Astrocyte (in vitro differentiated cells and primary cell): ENCODE measurements at regions not wholly inside any gene's neighbourhood (a gene's known extent, or its start where the extent isn't known, plus 50 kb on each side); places are given as distances from the start of the nearest gene placed in this dataset.
"Not testable (repeated sequence)": the region's sequence is repeated elsewhere in the genome, so short reads cannot be mapped to it uniquely, and the experiment has no call there.

ENCODE experiments used
- DNase-seq: peaks from one replicate; pipeline ENCODE4 v3.0.0-alpha.2; 2010; ENCODE audit warnings: low read depth
- FAIRE-seq: peaks from 2 replicates; lab custom pipeline; 2011; peaks lifted over from hg19 to GRCh38; lab: Jason Lieb, UNC
- H2AFZ ChIP-seq: 2 replicates; pipeline ENCODE4 v1.6.0; 2012; ENCODE audit warnings: low read depth, low read length, inconsistent platforms
- H3K27ac ChIP-seq: 2 replicates; pipeline ENCODE4 v1.5.1; 2011; ENCODE audit warnings: low read depth, low read length, inconsistent platforms
- H3K27me3 ChIP-seq: 2 replicates; pipeline ENCODE4 v1.6.0; 2011; ENCODE audit warnings: low read length, inconsistent platforms; ENCODE audit not compliant: insufficient read depth
- H3K36me3 ChIP-seq: 2 replicates; pipeline ENCODE4 v1.5.1; 2011; ENCODE audit warnings: low read length, inconsistent platforms; ENCODE audit not compliant: insufficient read depth
- H3K4me1 ChIP-seq: 2 replicates; pipeline ENCODE4 v1.5.1; 2011; ENCODE audit warnings: low read length, inconsistent platforms; ENCODE audit not compliant: insufficient read depth
- H3K4me2 ChIP-seq: 2 replicates; pipeline ENCODE4 v1.6.0; 2012; ENCODE audit warnings: low read length, inconsistent platforms
- H3K4me3 ChIP-seq: 2 replicates; pipeline ENCODE4 v1.5.1; 2011; ENCODE audit warnings: low read depth, mild to moderate bottlenecking, low read length, inconsistent platforms; ENCODE audit not compliant: insufficient read depth
- H3K79me2 ChIP-seq: 2 replicates; pipeline ENCODE4 v1.6.0; 2012; ENCODE audit warnings: mild to moderate bottlenecking, low read length, inconsistent platforms; ENCODE audit not compliant: insufficient read depth
- H3K9ac ChIP-seq: 2 replicates; pipeline ENCODE4 v1.6.0; 2012; ENCODE audit warnings: mild to moderate bottlenecking, low read length, inconsistent platforms
- H3K9me3 ChIP-seq: 2 replicates; pipeline ENCODE4 v1.5.1; 2012; ENCODE audit warnings: low read depth, mild to moderate bottlenecking, low read length, inconsistent platforms; ENCODE audit not compliant: insufficient read depth
- H4K20me1 ChIP-seq: 2 replicates; pipeline ENCODE4 v1.6.0; 2012; ENCODE audit warnings: low read length, inconsistent platforms; ENCODE audit not compliant: insufficient read depth
- H3K27ac Mint-ChIP-seq: one replicate; pipeline ENCODE4 v1.8.0; 2021; ENCODE audit warnings: mild to moderate bottlenecking, mixed read lengths; ENCODE audit not compliant: unreplicated experiment
- H3K27me3 Mint-ChIP-seq: one replicate; pipeline ENCODE4 v1.8.0; 2021; ENCODE audit warnings: low read depth, mixed read lengths; ENCODE audit not compliant: unreplicated experiment
- H3K36me3 Mint-ChIP-seq: one replicate; pipeline ENCODE4 v1.8.0; 2021; ENCODE audit warnings: low read depth, mixed read lengths; ENCODE audit not compliant: unreplicated experiment
- H3K4me1 Mint-ChIP-seq: one replicate; pipeline ENCODE4 v1.8.0; 2021; ENCODE audit warnings: low read depth, mixed read lengths; ENCODE audit not compliant: unreplicated experiment
- H3K4me3 Mint-ChIP-seq: one replicate; pipeline ENCODE4 v1.8.0; 2021; ENCODE audit warnings: mild to moderate bottlenecking, moderate library complexity, mixed read lengths; ENCODE audit not compliant: unreplicated experiment
- H3K9me3 Mint-ChIP-seq: one replicate; pipeline ENCODE4 v1.8.0; 2021; ENCODE audit warnings: mild to moderate bottlenecking, mixed read lengths; ENCODE audit not compliant: unreplicated experiment
- CTCF ChIP-seq: IDR thresholded peaks from 2 replicates; pipeline ENCODE4 v1.5.1; 2011; ENCODE audit warnings: low read depth, mild to moderate bottlenecking, inconsistent platforms, low read length, moderate library complexity; ENCODE audit not compliant: insufficient read depth
- EZH2 ChIP-seq: IDR thresholded peaks from 2 replicates; pipeline ENCODE4 v1.6.1; 2012; ENCODE audit warnings: mild to moderate bottlenecking, low read length, inconsistent platforms; ENCODE audit not compliant: insufficient read depth

DNA sequence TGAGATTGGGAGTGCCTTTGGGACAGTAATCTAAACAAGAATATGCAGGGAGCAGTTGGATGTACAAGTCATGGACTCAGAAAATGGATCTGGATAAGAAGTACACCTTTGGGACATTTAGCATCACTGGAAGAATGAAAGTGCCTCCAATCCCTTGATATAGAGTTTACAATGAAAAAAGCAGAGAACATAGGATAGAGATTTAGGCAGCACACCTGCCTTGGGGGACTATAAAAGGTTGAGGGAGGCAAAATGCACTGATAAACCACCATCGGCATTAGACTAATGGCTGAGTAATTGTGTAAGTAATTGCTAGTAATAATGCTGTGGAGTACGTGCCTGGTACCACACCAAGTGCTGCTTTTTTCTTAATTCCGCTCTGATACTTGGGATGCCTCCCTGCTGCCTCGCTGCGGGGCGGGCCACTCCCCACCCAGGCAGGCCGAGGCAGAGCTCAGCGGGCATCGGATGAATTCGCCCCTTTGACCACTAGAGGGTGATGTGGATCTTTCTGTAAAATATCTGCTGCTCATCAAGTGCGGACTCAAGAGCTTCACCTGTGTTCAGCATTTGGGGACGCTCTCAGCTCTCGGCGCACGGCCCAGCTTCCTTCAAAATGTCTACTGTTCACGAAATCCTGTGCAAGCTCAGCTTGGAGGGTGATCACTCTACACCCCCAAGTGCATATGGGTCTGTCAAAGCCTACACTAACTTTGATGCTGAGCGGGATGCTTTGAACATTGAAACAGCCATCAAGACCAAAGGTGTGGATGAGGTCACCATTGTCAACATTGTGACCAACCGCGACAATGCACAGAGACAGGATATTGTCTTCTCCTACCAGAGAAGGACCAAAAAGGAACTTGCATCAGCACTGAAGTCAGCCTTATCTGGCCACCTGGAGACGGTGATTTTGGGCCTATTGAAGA lies 99.9 kb downstream of the ANKRD18B start:
- no peaks in the 10 kb centered on the region for H3K9me3 ChIP-seq
- no peaks in the 10 kb centered on the region for H3K36me3 Mint-ChIP-seq
- no peak overlapping the region for H3K9ac ChIP-seq
- no peak overlapping the region for H3K4me3 ChIP-seq
- DNase-seq (peak; percentile 33), FAIRE-seq (peak; percentile 71)
- H3K27me3 ChIP-seq, result peaks cover 2% of the 10 kb centered on the region
- no peak overlapping the region for H3K27ac Mint-ChIP-seq
- peaks cover 6% of the 10 kb centered on the region for H3K27me3 Mint-ChIP-seq
- H3K36me3 ChIP-seq, result no peaks in the 10 kb centered on the region
- H4K20me1 ChIP-seq, result no peaks in the 10 kb centered on the region
- H3K27ac ChIP-seq, result no peak overlapping the region
- H3K4me1 Mint-ChIP-seq, result peaks cover 22% of the 10 kb centered on the region
- H3K4me2 ChIP-seq, result no peak overlapping the region
- H3K79me2 ChIP-seq, result no peaks in the 10 kb centered on the region
- H3K9me3 Mint-ChIP-seq, result no peaks in the 10 kb centered on the region
- peaks cover 8% of the 10 kb centered on the region for H3K4me1 ChIP-seq
- H3K4me3 Mint-ChIP-seq, result no peak overlapping the region
- TF ChIP-seq EZH2, result no peak
- peak; percentile 75 for TF ChIP-seq CTCF
- peak overlapping the region; percentile 34 for H2AFZ ChIP-seq

DNA sequence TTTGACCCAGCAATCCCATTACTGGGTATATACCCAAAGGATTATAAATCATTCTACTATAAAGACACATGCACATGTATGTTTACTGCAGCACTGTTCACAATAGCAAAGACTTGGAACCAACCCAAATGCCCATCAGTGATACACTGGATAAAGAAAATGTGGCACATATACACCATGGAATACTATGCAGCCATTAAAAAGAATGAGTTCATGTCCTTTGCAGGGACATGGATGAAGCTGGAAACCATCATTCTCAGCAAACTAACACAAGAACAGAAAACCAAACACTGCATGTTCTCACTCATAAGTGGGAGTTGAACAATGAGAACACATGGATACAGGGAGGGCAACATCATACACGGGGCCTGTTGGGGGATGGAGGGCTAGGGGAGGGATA lies 104.3 kb downstream of the ANKRD18B start:
- H3K27ac ChIP-seq, H4K20me1 ChIP-seq, H3K9me3 Mint-ChIP-seq, H3K4me3 Mint-ChIP-seq, H3K27ac Mint-ChIP-seq, H3K4me1 Mint-ChIP-seq, FAIRE-seq, H2AFZ ChIP-seq, H3K4me2 ChIP-seq, H3K4me3 ChIP-seq, H3K36me3 Mint-ChIP-seq, H3K9me3 ChIP-seq, H3K4me1 ChIP-seq, H3K27me3 Mint-ChIP-seq, DNase-seq, H3K36me3 ChIP-seq, H3K9ac ChIP-seq, H3K79me2 ChIP-seq: not testable (repeated sequence)
- peaks cover 29% of the 10 kb centered on the region for H3K27me3 ChIP-seq

GRCh38 chr9:33628865-33629410 lies 104.9 kb downstream of the ANKRD18B start:
- H3K4me1 Mint-ChIP-seq, result no peaks in the 10 kb centered on the region
- no peak overlapping the region for H3K4me3 Mint-ChIP-seq
- Histone ChIP-seq H2AFZ (no peak overlapping the region), H3K27me3 (peaks cover 29% of the 10 kb centered on the region), H3K9me3 (no peaks in the 10 kb centered on the region), H4K20me1 (no peaks in the 10 kb centered on the region), H3K36me3 (no peaks in the 10 kb centered on the region), H3K9ac (no peak overlapping the region), H3K4me3 (no peak overlapping the region), H3K27ac (no peak overlapping the region), H3K79me2 (no peaks in the 10 kb centered on the region), H3K4me1 (no peaks in the 10 kb centered on the region), H3K4me2 (no peak overlapping the region)
- H3K9me3 Mint-ChIP-seq, result no peaks in the 10 kb centered on the region
- no peaks in the 10 kb centered on the region for H3K36me3 Mint-ChIP-seq
- FAIRE-seq, result no peak
- DNase-seq, result no peak
- peaks cover 9% of the 10 kb centered on the region for H3K27me3 Mint-ChIP-seq
- no peak overlapping the region for H3K27ac Mint-ChIP-seq
- TF ChIP-seq EZH2 (no peak), CTCF (no peak)
